ENCODE measurements at regions not wholly inside any gene's neighbourhood (a gene's known extent, or its start where the extent isn't known, plus 50 kb on each side); places are given as distances from the start of the nearest gene placed in this dataset.
"Not testable (repeated sequence)": the region's sequence is repeated elsewhere in the genome, so short reads cannot be mapped to it uniquely, and the experiment has no call there.

- no peak for TF ChIP-seq CTCF (IDR thresholded peaks at IDR 0.05)
- no peak for TF ChIP-seq EP300 (IDR thresholded peaks at IDR 0.05)
- TF ChIP-seq POLR2AphosphoS5 (IDR thresholded peaks at IDR 0.05), result no peak
- TF ChIP-seq POLR2A (IDR thresholded peaks at IDR 0.05; ENCODE audit: low read depth), result no peak
- Histone ChIP-seq H3K36me3 (no peaks in the 10 kb centered on the region), H3K27ac (replicated peaks in 1 of 4) (no peak overlapping the region), H3K27me3 (no peaks in the 10 kb centered on the region), H3K4me1 (no peaks in the 10 kb centered on the region), H3K4me3 (no peak overlapping the region), H3K9me3 (no peaks in the 10 kb centered on the region)
- DNase-seq (ENCODE audit: extremely low spot score), result no peak
- intact Hi-C loops (cut with DNase I), result no loop called here
These were observed 145.4 kb upstream of the GRAMD2B start for GRCh38 chr5:126277762-126278161.

GRCh38 chr5:126280343-126280742 lies 142.9 kb upstream of the GRAMD2B start:
- Histone ChIP-seq H3K9me3 (no peaks in the 10 kb centered on the region), H3K4me1 (no peaks in the 10 kb centered on the region), H3K4me3 (no peak overlapping the region), H3K27me3 (no peaks in the 10 kb centered on the region), H3K27ac (replicated peaks in 1 of 4) (no peak overlapping the region), H3K36me3 (no peaks in the 10 kb centered on the region)
- peak in 1 of 2 donors; percentile 26 for TF ChIP-seq POLR2AphosphoS5 (IDR thresholded peaks at IDR 0.05)
- no peak for TF ChIP-seq CTCF (IDR thresholded peaks at IDR 0.05)
- intact Hi-C loops (cut with DNase I), result no loop called here
- WGBS, result 21% methylated on average over 1 of the region's 1 CpG
- no peak for DNase-seq (ENCODE audit: extremely low spot score)

- no peak overlapping the region for H3K4me3 ChIP-seq
- no peak for DNase-seq (ENCODE audit: extremely low spot score)
- TF ChIP-seq POLR2A (IDR thresholded peaks at IDR 0.05; ENCODE audit: low read depth) (no peak), EP300 (IDR thresholded peaks at IDR 0.05) (no peak), POLR2AphosphoS5 (IDR thresholded peaks at IDR 0.05) (no peak), CTCF (IDR thresholded peaks at IDR 0.05) (no peak)
- no peaks in the 10 kb centered on the region for H3K4me1 ChIP-seq
- H3K27ac ChIP-seq (replicated peaks in 1 of 4), result no peak overlapping the region
- H3K36me3 ChIP-seq, result no peaks in the 10 kb centered on the region
- intact Hi-C loops (cut with DNase I), result no loop called here
- no peaks in the 10 kb centered on the region for H3K27me3 ChIP-seq
- H3K9me3 ChIP-seq, result no peaks in the 10 kb centered on the region
These were observed 142.4 kb upstream of the GRAMD2B start for GRCh38 chr5:126280846-126281245.

GRCh38 chr5:126284977-126285696 lies 138.1 kb upstream of the GRAMD2B start:
- no peak overlapping the region for H3K4me3 ChIP-seq
- H3K36me3 ChIP-seq, result no peaks in the 10 kb centered on the region
- 85% methylated on average over 6 of the region's 6 CpGs for WGBS
- no peak for DNase-seq (ENCODE audit: extremely low spot score)
- intact Hi-C loops (cut with DNase I), result no loop called here
- no peaks in the 10 kb centered on the region for H3K9me3 ChIP-seq
- TF ChIP-seq POLR2AphosphoS5 (IDR thresholded peaks at IDR 0.05) (no peak), POLR2A (IDR thresholded peaks at IDR 0.05; ENCODE audit: low read depth) (no peak), CTCF (IDR thresholded peaks at IDR 0.05) (no peak), EP300 (IDR thresholded peaks at IDR 0.05) (no peak)
- no peak overlapping the region for H3K27ac ChIP-seq (replicated peaks in 1 of 4)
- no peaks in the 10 kb centered on the region for H3K4me1 ChIP-seq
- no peaks in the 10 kb centered on the region for H3K27me3 ChIP-seq

- H3K36me3 ChIP-seq; H3K4me1 ChIP-seq; DNase-seq (ENCODE audit: extremely low spot score); H3K9me3 ChIP-seq; intact Hi-C loops (cut with DNase I); H3K27me3 ChIP-seq; H3K27ac ChIP-seq (replicated peaks in 1 of 4); H3K4me3 ChIP-seq: not testable (repeated sequence)
- WGBS, result 92% methylated on average over 2 of the region's 3 CpGs
These were observed 127.1 kb upstream of the GRAMD2B start for GRCh38 chr5:126296121-126296520.

Measured in esophagus muscularis mucosa (tissue), 4 donors.